H1 (cell line): ENCODE measurements at regions not wholly inside any gene's neighbourhood (a gene's known extent, or its start where the extent isn't known, plus 50 kb on each side); places are given as distances from the start of the nearest gene placed in this dataset.

Source experiments
- CTCF ChIA-PET: fragments of 300-600 bp; sonication (Branson Sonifier 250); formaldehyde crosslinking; loops from one replicate; lab custom pipeline; 2021; ENCODE audit not compliant: partially characterized antibody; lab: Charles Lee
- POLR2A ChIA-PET: fragments of 300-600 bp; sonication (Branson Sonifier 250); formaldehyde crosslinking; loops from one replicate; lab custom pipeline; 2021; ENCODE audit warnings: inconsistent platforms; ENCODE audit not compliant: partially characterized antibody; lab: Charles Lee
- DNase-seq, 2 experiments: peaks; one replicate each; pipeline versions ENCODE4 v3.0.0 to v3.0.0-alpha.2; 2010 to 2022; ENCODE audit warnings: low spot score in 2 of 2, low read depth in 1 of 2, mixed read lengths in 1 of 2
- FAIRE-seq: peaks from 2 replicates; lab custom pipeline; 2011; peaks lifted over from hg19 to GRCh38; lab: Jason Lieb, UNC
- H2AFZ ChIP-seq: 2 replicates; pipeline ENCODE4 v1.8.1; 2012; ENCODE audit warnings: low read length, inconsistent platforms
- H2AK5ac ChIP-seq: 2 replicates; pipeline ENCODE4 v1.6.1; 2013; ENCODE audit warnings: low read depth, low read length
- H2BK120ac ChIP-seq: replicated peaks from 2 replicates; pipeline ENCODE3; 2013; ENCODE audit warnings: low read depth, low read length, inconsistent platforms
- H2BK12ac ChIP-seq: 2 replicates; pipeline ENCODE4 v1.6.1; 2013; ENCODE audit warnings: low read depth, low read length
- H2BK15ac ChIP-seq: 2 replicates; pipeline ENCODE4 v1.6.1; 2013; ENCODE audit warnings: low read length
- H2BK20ac ChIP-seq: 2 replicates; pipeline ENCODE4 v1.6.1; 2013; ENCODE audit warnings: low read length
- H2BK5ac ChIP-seq: 2 replicates; pipeline ENCODE4 v1.6.1; 2013; ENCODE audit warnings: low read depth, low read length
- H3K14ac ChIP-seq: 2 replicates; pipeline ENCODE4 v1.6.1; 2013; ENCODE audit warnings: inconsistent platforms; ENCODE audit not compliant: insufficient read length
- H3K18ac ChIP-seq: 2 replicates; pipeline ENCODE4 v1.6.1; 2013; ENCODE audit warnings: low read length; ENCODE audit errors: extremely low read depth
- H3K23ac ChIP-seq: 2 replicates; pipeline ENCODE4 v1.6.1; 2013; ENCODE audit warnings: inconsistent platforms; ENCODE audit not compliant: insufficient read length
- H3K23me2 ChIP-seq: 2 replicates; pipeline ENCODE4 v1.6.1; 2013; ENCODE audit warnings: low read depth, low read length
- H3K27ac ChIP-seq: 2 replicates; pipeline ENCODE4 v1.6.1; 2011; ENCODE audit warnings: low read depth, low read length, inconsistent platforms
- H3K27me3 ChIP-seq, 4 experiments: replicated peaks in 1 of 4; 1 replicate in 1 of 4; 2 replicates in 3 of 4; pipeline versions ENCODE4 v1.6.1 to v1.8.1; 2011 to 2013; ENCODE audit warnings: low read length in 3 of 4, mild to moderate bottlenecking in 3 of 4, inconsistent platforms in 2 of 4, mixed read lengths in 2 of 4, moderate library complexity in 1 of 4; ENCODE audit not compliant: control insufficient read depth in 3 of 4, insufficient read depth in 3 of 4; ENCODE audit errors: extremely low read depth in 1 of 4
- H3K36me3 ChIP-seq, 4 experiments: 2 replicates each; pipeline versions ENCODE4 v1.6.1 to v1.8.1; 2011 to 2013; ENCODE audit warnings: mild to moderate bottlenecking in 4 of 4, low read length in 3 of 4, moderate library complexity in 2 of 4, control low read depth in 1 of 4, inconsistent platforms in 1 of 4; ENCODE audit not compliant: insufficient read depth in 4 of 4, control insufficient read depth in 2 of 4
- H3K4ac ChIP-seq: replicated peaks from 2 replicates; pipeline ENCODE3; 2013; ENCODE audit warnings: low read length, low read depth, mixed read lengths, inconsistent platforms; ENCODE audit not compliant: insufficient read length
- H3K4me1 ChIP-seq, 4 experiments: replicated peaks in 1 of 4; 1 replicate in 1 of 4; 2 replicates in 3 of 4; pipeline versions ENCODE4 v1.6.1 to v1.8.1; 2011 to 2013; ENCODE audit warnings: low read length in 3 of 4, inconsistent platforms in 2 of 4, mixed read lengths in 1 of 4; ENCODE audit not compliant: insufficient read depth in 4 of 4, control insufficient read depth in 3 of 4
- H3K4me2 ChIP-seq, 2 experiments: 2 replicates each; pipeline versions ENCODE4 v1.6.1 to v1.8.1; 2011 to 2013; ENCODE audit warnings: low read depth in 2 of 2, low read length in 2 of 2, control low read depth in 1 of 2, inconsistent platforms in 1 of 2, mild to moderate bottlenecking in 1 of 2; ENCODE audit not compliant: insufficient read depth in 1 of 2
- H3K4me3 ChIP-seq, 4 experiments: fragments of 200-600, 300-600 bp in 1 of 4; sonication (generic), shearing (Covaris generic), sonication (Bioruptor Twin) in 1 of 4; 2 replicates each; pipeline versions ENCODE4 v1.5.1 to v1.8.1; 2011 to 2016; ENCODE audit warnings: low read length in 4 of 4, low read depth in 3 of 4, control low read depth in 2 of 4, inconsistent platforms in 2 of 4, mild to moderate bottlenecking in 2 of 4, mixed read lengths in 1 of 4, moderate library complexity in 1 of 4; ENCODE audit not compliant: insufficient read depth in 2 of 4; ENCODE audit errors: extremely low read depth in 1 of 4
- H3K56ac ChIP-seq: replicated peaks from 2 replicates; pipeline ENCODE3; 2013; ENCODE audit warnings: low read depth, mild to moderate bottlenecking, mixed read lengths, low read length, inconsistent platforms; ENCODE audit not compliant: insufficient read length
- H3K79me1 ChIP-seq: 2 replicates; pipeline ENCODE4 v1.6.1; 2013; ENCODE audit warnings: low read depth, low read length, control low read depth
- H3K79me2 ChIP-seq, 2 experiments: 2 replicates each; pipeline versions ENCODE4 v1.6.1 to v1.8.1; 2012 to 2013; ENCODE audit warnings: low read length in 2 of 2, mild to moderate bottlenecking in 2 of 2, inconsistent platforms in 1 of 2; ENCODE audit not compliant: insufficient read depth in 2 of 2, control insufficient read depth in 1 of 2
- H3K9ac ChIP-seq, 4 experiments: replicated peaks in 1 of 4; 1 replicate in 1 of 4; 2 replicates in 3 of 4; pipeline versions ENCODE4 v1.6.1 to v1.8.1; 2011 to 2013; ENCODE audit warnings: low read depth in 3 of 4, low read length in 3 of 4, control low read depth in 2 of 4, mild to moderate bottlenecking in 2 of 4, moderate library complexity in 2 of 4, inconsistent platforms in 1 of 4; ENCODE audit errors: extremely low read depth in 1 of 4
- H3K9me3 ChIP-seq, 2 experiments: 2 replicates each; pipeline versions ENCODE4 v1.6.1 to v1.8.1; 2012 to 2013; ENCODE audit warnings: mild to moderate bottlenecking in 2 of 2, moderate library complexity in 2 of 2, control low read depth in 1 of 2, inconsistent platforms in 1 of 2, low read depth in 1 of 2, low read length in 1 of 2, mixed read lengths in 1 of 2; ENCODE audit not compliant: insufficient read depth in 2 of 2
- H4K20me1 ChIP-seq, 2 experiments: replicated peaks in 1 of 2; 2 replicates each; pipeline versions ENCODE3 to v1.8.1; 2011 to 2013; ENCODE audit warnings: inconsistent platforms in 2 of 2, low read length in 2 of 2, mild to moderate bottlenecking in 1 of 2; ENCODE audit not compliant: insufficient read depth in 2 of 2, control insufficient read depth in 1 of 2
- H4K5ac ChIP-seq: 2 replicates; pipeline ENCODE4 v1.6.1; 2013; ENCODE audit warnings: low read length, low read depth, mixed read lengths, inconsistent platforms; ENCODE audit not compliant: insufficient read length
- H4K8ac ChIP-seq: 2 replicates; pipeline ENCODE4 v1.8.0; 2013; ENCODE audit warnings: mild to moderate bottlenecking, moderate library complexity, low read length, inconsistent platforms; ENCODE audit not compliant: insufficient read depth; ENCODE audit errors: extremely low read depth
- H4K91ac ChIP-seq: replicated peaks from 2 replicates; pipeline ENCODE3; 2013; ENCODE audit warnings: low read length, mixed read lengths, inconsistent platforms; ENCODE audit not compliant: insufficient read length
- ASH2L ChIP-seq: fragments of 200-600, 300-600 bp; sonication (generic); IDR thresholded peaks from one replicate; pipeline ENCODE4 v1.7.1; 2017; ENCODE audit warnings: low read length
- BRCA1 ChIP-seq: IDR thresholded peaks from 2 replicates; pipeline ENCODE4 v1.6.1; 2012; ENCODE audit warnings: low read depth, low read length, improper control_type of control experiment
- CBX8 ChIP-seq: fragments of 300-800, 300-1000 bp; sonication (generic); IDR thresholded peaks from 2 replicates; pipeline ENCODE4 v1.7.1; 2016; ENCODE audit warnings: low read depth, low read length, borderline replicate concordance
- E2F6 ChIP-seq: IDR thresholded peaks from 2 replicates; pipeline ENCODE4 v1.6.1; 2012; ENCODE audit warnings: inconsistent platforms
- EZH2 ChIP-seq: fragments of 200-600 bp; sonication (generic); IDR thresholded peaks from 2 replicates; pipeline ENCODE4 v1.7.1; 2012; ENCODE audit warnings: low read depth, mild to moderate bottlenecking, moderate library complexity, low read length, inconsistent platforms; ENCODE audit not compliant: severe bottlenecking
- FOSL1 ChIP-seq: IDR thresholded peaks from 2 replicates; pipeline ENCODE4 v1.6.1; 2011; ENCODE audit warnings: mild to moderate bottlenecking, low read depth, low read length, moderate library complexity; ENCODE audit not compliant: insufficient read depth
- JUND ChIP-seq: IDR thresholded peaks from 2 replicates; pipeline ENCODE4 v1.6.1; 2011; ENCODE audit warnings: mild to moderate bottlenecking, improper control_type of control experiment, low read length
- KDM1A ChIP-seq: fragments of 200-600, 300-600 bp; sonication (generic); IDR thresholded peaks from 2 replicates; pipeline ENCODE4 v1.7.1; 2016; ENCODE audit warnings: mild to moderate bottlenecking, low read length, borderline replicate concordance
- NANOG ChIP-seq: IDR thresholded peaks from 2 replicates; pipeline ENCODE4 v1.6.1; 2011; ENCODE audit warnings: low read length, low read depth, mild to moderate bottlenecking, inconsistent platforms; ENCODE audit not compliant: insufficient read depth, poor library complexity, severe bottlenecking
- PHF8 ChIP-seq: fragments of 200-600 bp; sonication (generic); conservative IDR thresholded peaks from 2 replicates; pipeline ENCODE4 v1.7.1; 2012; ENCODE audit warnings: low read depth, mild to moderate bottlenecking, inconsistent platforms, low read length, moderate library complexity
- POLR2AphosphoS5 ChIP-seq: IDR thresholded peaks from 2 replicates; pipeline ENCODE4 v1.6.1; 2011; ENCODE audit warnings: low read depth, low read length
- RXRA ChIP-seq: IDR thresholded peaks from 2 replicates; pipeline ENCODE4 v1.6.1; 2011; ENCODE audit warnings: low read depth, mild to moderate bottlenecking, low read length, moderate library complexity; ENCODE audit not compliant: insufficient read depth
- SP1 ChIP-seq: IDR thresholded peaks from 2 replicates; pipeline ENCODE4 v1.6.1; 2011; ENCODE audit warnings: low read depth, low read length
- TAF1 ChIP-seq: IDR thresholded peaks from 2 replicates; pipeline ENCODE4 v1.6.1; 2011; ENCODE audit warnings: mild to moderate bottlenecking, low read depth, low read length
- TF ChIP-seq, protein P1 (sequence below): IDR thresholded peaks from 2 replicates; pipeline ENCODE4 v1.6.1; 2011; ENCODE audit warnings: low read depth, mild to moderate bottlenecking, low read length; ENCODE audit not compliant: insufficient read depth

- H3K79me1 ChIP-seq, result no peaks in the 10 kb centered on the region
- H2AK5ac ChIP-seq, result no peak overlapping the region
- ChIA-PET POLR2A (no interaction called here), CTCF (no interaction called here)
- H3K4me2 ChIP-seq, result no peak overlapping the region
- no peak overlapping the region for H3K14ac ChIP-seq
- H4K5ac ChIP-seq, result no peak overlapping the region
- no peak overlapping the region for H3K27ac ChIP-seq
- H2BK15ac ChIP-seq, result no peak overlapping the region
- no peak overlapping the region for H3K4me3 ChIP-seq
- no peak overlapping the region for H3K18ac ChIP-seq
- no peak overlapping the region for H4K8ac ChIP-seq
- peaks cover 0 to 3% (median 0%) of the 10 kb centered on the region in 4 experiments; a peak in 2 of 7 replicates for H3K4me1 ChIP-seq
- H4K20me1 ChIP-seq, result no peaks in the 10 kb centered on the region
- no peak overlapping the region for H2BK12ac ChIP-seq
- H2BK5ac ChIP-seq, result no peak overlapping the region
- H2BK120ac ChIP-seq, result no peak overlapping the region
- FAIRE-seq, result no peak
- no peak overlapping the region for H4K91ac ChIP-seq
- no peaks in the 10 kb centered on the region for H3K9me3 ChIP-seq
- H2BK20ac ChIP-seq, result no peak overlapping the region
- no peak overlapping the region for H3K56ac ChIP-seq
- H2AFZ ChIP-seq, result no peak overlapping the region
- H3K4ac ChIP-seq, result no peak overlapping the region
- DNase-seq, result no peak
- H3K27me3 ChIP-seq, result no peaks in the 10 kb centered on the region
- no peak overlapping the region for H3K23ac ChIP-seq
- no peaks in the 10 kb centered on the region for H3K79me2 ChIP-seq
- no peaks in the 10 kb centered on the region for H3K36me3 ChIP-seq
- H3K9ac ChIP-seq, result no peak overlapping the region
- no peaks in the 10 kb centered on the region for H3K23me2 ChIP-seq
- TF ChIP-seq E2F6, result no peak
- TF ChIP-seq, protein P1, sequence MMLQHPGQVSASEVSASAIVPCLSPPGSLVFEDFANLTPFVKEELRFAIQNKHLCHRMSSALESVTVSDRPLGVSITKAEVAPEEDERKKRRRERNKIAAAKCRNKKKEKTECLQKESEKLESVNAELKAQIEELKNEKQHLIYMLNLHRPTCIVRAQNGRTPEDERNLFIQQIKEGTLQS, result no peak
- TF ChIP-seq JUND, result no peak
- no peak for TF ChIP-seq ASH2L
- TF ChIP-seq KDM1A, result no peak
- TF ChIP-seq PHF8, result no peak
- no peak for TF ChIP-seq CBX8
- no peak for TF ChIP-seq SP1
- no peak for TF ChIP-seq NANOG
- TF ChIP-seq TAF1, result no peak
- no peak for TF ChIP-seq POLR2AphosphoS5
- TF ChIP-seq RXRA, result no peak
- no peak for TF ChIP-seq FOSL1
- TF ChIP-seq BRCA1, result no peak
- TF ChIP-seq EZH2, result no peak
Measured at GRCh38 chr6:2310042-2310441, 64.6 kb upstream of the GMDS start.
